ENCODE measurements at regions not wholly inside any gene's neighbourhood (a gene's known extent, or its start where the extent isn't known, plus 50 kb on each side); places are given as distances from the start of the nearest gene placed in this dataset.
A peak's percentile ranks its signal among the peaks of the same experiment; 100 is the strongest.

GRCh38 chr7:132653366-132653930 is 77.2 kb upstream of the PLXNA4 start:
- Histone ChIP-seq H3K27ac (no peak overlapping the region), H3K9me3 (ENCODE audit: severe bottlenecking) (no peaks in the 10 kb centered on the region), H3K4me3 (ENCODE audit: low read depth, low read length) (no peak overlapping the region), H3K27me3 (ENCODE audit: insufficient read depth, low read depth, severe bottlenecking) (no peaks in the 10 kb centered on the region), H3K36me3 (no peaks in the 10 kb centered on the region)
- TF ChIP-seq CTCF (IDR thresholded peaks at IDR 0.05; ENCODE audit: low read depth, low read length): no peak
- DNase-seq: no peak

- no peak for TF ChIP-seq CTCF (IDR thresholded peaks at IDR 0.05; ENCODE audit: low read depth, low read length)
These were observed 76.2 kb upstream of the PLXNA4 start for GRCh38 chr7:132652507-132652906.

GRCh38 chr7:132650498-132650897 is 74.2 kb upstream of the PLXNA4 start:
- no peak overlapping the region for H3K4me3 ChIP-seq (ENCODE audit: low read depth, low read length)

More at GRCh38 chr7:132652507-132652906, 76.2 kb upstream of the PLXNA4 start:
- Histone ChIP-seq H3K9me3 (ENCODE audit: severe bottlenecking) (no peaks in the 10 kb centered on the region), H3K27me3 (ENCODE audit: insufficient read depth, low read depth, severe bottlenecking) (no peaks in the 10 kb centered on the region), H3K4me3 (ENCODE audit: low read depth, low read length) (no peak overlapping the region), H3K36me3 (no peaks in the 10 kb centered on the region), H3K27ac (no peak overlapping the region)
- no peak for DNase-seq

GRCh38 chr7:132647311-132647710 is 71.0 kb upstream of the PLXNA4 start:
- no peak for DNase-seq
- TF ChIP-seq CTCF (IDR thresholded peaks at IDR 0.05; ENCODE audit: low read depth, low read length): no peak

More at GRCh38 chr7:132650498-132650897, 74.2 kb upstream of the PLXNA4 start:
- Histone ChIP-seq H3K27ac (no peak overlapping the region), H3K36me3 (no peaks in the 10 kb centered on the region), H3K27me3 (ENCODE audit: insufficient read depth, low read depth, severe bottlenecking) (no peaks in the 10 kb centered on the region), H3K9me3 (ENCODE audit: severe bottlenecking) (no peaks in the 10 kb centered on the region)
- no peak for DNase-seq
- TF ChIP-seq CTCF (IDR thresholded peaks at IDR 0.05; ENCODE audit: low read depth, low read length): no peak

GRCh38 chr7:132646052-132646451 is 69.8 kb upstream of the PLXNA4 start:
- Histone ChIP-seq H3K9me3 (ENCODE audit: severe bottlenecking) (no peaks in the 10 kb centered on the region), H3K27ac (no peak overlapping the region), H3K4me3 (ENCODE audit: low read depth, low read length) (no peak overlapping the region), H3K36me3 (no peaks in the 10 kb centered on the region), H3K27me3 (ENCODE audit: insufficient read depth, low read depth, severe bottlenecking) (no peaks in the 10 kb centered on the region)
- TF ChIP-seq CTCF (IDR thresholded peaks at IDR 0.05; ENCODE audit: low read depth, low read length): no peak
- DNase-seq: peak; percentile 79

More at GRCh38 chr7:132647311-132647710, 71.0 kb upstream of the PLXNA4 start:
- no peaks in the 10 kb centered on the region for H3K27me3 ChIP-seq (ENCODE audit: insufficient read depth, low read depth, severe bottlenecking)
- no peak overlapping the region for H3K4me3 ChIP-seq (ENCODE audit: low read depth, low read length)
- no peaks in the 10 kb centered on the region for H3K36me3 ChIP-seq
- H3K9me3 ChIP-seq (ENCODE audit: severe bottlenecking): no peaks in the 10 kb centered on the region
- no peak overlapping the region for H3K27ac ChIP-seq

GRCh38 chr7:132643302-132643701 is 67.0 kb upstream of the PLXNA4 start:
- no peak for TF ChIP-seq CTCF (IDR thresholded peaks at IDR 0.05; ENCODE audit: low read depth, low read length)
- Histone ChIP-seq H3K27me3 (ENCODE audit: insufficient read depth, low read depth, severe bottlenecking) (no peaks in the 10 kb centered on the region), H3K4me3 (ENCODE audit: low read depth, low read length) (no peak overlapping the region), H3K36me3 (no peaks in the 10 kb centered on the region), H3K9me3 (ENCODE audit: severe bottlenecking) (no peaks in the 10 kb centered on the region), H3K27ac (no peak overlapping the region)
- no peak for DNase-seq

Measured in WERI-Rb-1 (cell line).